Putamen (tissue), 1 donor: ENCODE measurements at regions not wholly inside any gene's neighbourhood (a gene's known extent, or its start where the extent isn't known, plus 50 kb on each side); places are given as distances from the start of the nearest gene placed in this dataset.
"Not testable (repeated sequence)": the region's sequence is repeated elsewhere in the genome, so short reads cannot be mapped to it uniquely, and the experiment has no call there.

Experiments used
- DNase-seq: peaks from one replicate; pipeline ENCODE4 v3.0.0-alpha.2; 2016; ENCODE audit warnings: low spot score

DNA sequence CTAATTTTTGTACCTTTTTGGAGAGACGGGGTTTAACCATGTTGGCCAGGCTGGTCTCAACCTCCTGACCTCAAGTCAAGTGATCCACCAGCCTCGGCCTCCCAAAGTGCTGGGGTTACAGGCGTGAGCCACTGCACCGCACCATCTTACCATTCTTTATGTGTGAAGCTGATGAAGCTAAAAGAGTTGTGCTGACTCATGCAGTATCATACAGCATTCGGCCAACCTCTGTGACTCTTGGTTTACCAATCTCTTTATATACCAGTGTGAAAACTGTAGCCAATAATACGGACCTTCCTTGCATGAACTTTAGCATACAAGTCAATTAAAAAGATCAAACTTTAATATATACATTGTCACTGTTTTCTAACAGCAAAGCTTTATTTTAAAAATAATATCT is 878.2 kb upstream of the MBL2 start:
- DNase-seq = no peak

DNA sequence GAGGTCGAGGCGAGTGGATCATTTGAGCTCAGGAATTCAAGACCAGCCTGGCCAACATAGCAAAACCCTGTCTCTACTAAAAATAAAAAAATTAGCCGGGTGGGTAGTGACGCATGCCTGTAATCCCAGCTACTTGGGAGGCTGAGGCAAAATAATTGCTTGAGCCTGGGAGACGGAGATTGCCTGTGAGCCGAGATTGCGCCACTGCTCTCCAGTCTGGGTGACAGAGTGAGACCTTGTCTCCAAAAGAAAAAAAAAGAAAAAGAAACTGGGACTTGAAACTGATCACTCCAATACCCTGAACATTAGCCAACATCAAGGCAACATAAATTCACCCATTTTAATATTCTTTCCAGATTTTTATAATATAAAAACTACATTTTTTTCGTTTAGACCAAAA is 874.6 kb upstream of the MBL2 start:
- not testable (repeated sequence) for DNase-seq

DNA sequence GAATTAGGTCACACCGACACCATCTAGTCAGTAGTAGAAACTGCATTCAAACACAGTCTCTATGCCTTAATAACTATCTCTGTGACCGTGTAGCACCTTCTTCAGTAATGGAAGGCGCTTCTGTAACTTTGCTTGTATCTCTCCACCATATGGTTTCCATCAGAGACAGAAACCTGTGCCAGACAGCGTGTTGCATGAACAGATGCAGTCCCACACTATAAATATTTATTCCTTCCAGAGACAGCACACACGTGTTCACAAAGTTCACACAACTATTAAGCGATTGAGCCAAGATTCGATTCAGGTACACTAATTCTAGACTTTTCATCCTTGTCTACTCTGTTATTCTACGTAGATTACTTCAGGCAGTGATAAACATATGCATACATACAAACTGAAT is 873.9 kb upstream of the MBL2 start:
- DNase-seq = no peak

DNA sequence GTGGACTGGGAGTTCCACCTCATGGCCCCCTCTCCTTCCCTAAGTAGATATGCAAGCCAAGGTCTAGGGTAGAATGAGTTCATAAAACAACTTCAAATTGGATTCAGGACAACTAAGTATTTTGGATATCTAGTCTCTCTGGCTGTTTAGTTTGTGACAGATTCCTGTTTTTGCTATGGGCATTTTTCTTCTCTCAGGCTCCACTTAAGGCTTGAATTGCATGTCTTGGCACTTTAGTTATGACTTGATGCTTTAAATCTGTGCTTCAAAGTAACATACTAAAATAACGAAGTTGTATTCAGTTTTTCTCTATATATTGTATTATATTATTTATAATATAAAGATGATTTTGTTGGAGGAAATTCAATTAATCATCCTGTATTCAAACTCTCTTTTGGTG is 873.4 kb upstream of the MBL2 start:
- DNase-seq = no peak

DNA sequence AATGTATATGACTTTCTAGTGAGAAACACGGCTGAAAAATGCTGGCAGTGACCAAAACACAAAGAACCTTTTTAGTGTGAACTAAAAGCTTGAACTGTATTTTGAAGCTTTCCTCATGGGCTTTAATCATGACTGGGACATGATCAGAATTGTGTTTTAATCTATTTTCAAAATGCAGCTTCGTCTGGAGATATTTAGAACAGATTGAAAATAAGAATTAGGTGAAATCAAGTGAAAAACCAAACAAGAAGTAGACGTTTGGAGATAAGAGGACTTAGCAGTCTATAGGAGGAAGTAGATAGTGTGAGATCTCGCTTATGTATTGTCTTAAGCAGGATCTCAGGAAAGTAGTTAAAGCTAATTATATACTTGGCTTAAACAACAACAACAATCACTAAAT is 865.4 kb upstream of the MBL2 start:
- DNase-seq = no peak

DNA sequence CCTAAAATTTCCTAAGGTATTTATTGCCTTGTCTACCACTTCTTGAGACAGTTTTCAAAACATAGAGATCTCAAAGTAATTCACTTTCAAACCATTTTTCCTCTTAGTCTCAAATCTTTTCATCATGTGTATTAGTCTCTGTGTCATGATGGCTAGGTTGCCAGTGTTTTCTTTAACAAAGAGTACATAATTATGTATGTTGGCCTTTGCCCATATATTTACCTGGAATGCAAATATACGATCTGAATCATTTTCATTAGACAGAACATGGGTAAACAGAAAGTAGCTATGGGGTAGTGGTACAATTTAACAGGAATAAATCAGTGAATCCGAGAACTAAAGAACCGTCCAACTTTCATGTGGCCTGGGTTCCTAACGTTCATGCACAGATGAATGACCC is 852.1 kb upstream of the MBL2 start:
- no peak for DNase-seq

DNA sequence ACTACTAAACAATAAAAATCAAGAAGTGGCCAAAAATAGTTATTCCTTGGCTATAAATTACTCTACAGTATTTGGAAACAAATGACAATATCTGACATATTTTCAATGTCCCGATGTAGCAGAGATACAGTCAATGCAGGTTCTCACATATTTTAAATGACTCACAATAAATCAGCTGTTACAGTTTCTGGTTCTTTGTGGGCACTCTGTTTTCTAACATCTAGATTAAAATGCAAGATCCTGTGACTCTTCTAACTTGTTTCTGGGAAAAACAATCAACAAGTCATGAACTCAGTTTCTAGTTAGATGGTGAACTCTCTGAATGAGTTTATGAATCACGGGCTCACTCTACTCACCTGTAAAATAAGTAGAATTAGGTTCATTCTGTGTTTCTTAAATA is 849.6 kb upstream of the MBL2 start:
- DNase-seq = no peak

DNA sequence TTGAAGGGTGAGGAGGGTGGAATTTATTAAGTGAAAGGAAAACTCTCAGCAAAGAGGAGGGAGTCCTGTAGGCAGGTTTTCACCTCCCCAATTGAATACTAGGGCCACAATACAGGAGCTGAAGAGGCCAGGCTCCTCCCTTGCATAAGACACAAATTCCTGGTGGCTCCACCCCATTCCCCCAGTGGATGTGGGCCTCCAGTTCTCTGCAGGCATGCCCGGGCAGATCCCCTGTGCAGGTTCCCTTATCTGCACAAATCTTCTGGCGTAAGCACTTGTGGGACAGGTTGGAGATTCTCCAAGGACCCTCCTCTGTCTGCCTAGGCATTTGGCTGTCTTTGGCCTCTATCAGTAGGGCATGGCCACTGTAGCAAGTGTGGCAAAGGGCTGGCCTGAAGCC is 847.1 kb upstream of the MBL2 start:
- no peak for DNase-seq

DNA sequence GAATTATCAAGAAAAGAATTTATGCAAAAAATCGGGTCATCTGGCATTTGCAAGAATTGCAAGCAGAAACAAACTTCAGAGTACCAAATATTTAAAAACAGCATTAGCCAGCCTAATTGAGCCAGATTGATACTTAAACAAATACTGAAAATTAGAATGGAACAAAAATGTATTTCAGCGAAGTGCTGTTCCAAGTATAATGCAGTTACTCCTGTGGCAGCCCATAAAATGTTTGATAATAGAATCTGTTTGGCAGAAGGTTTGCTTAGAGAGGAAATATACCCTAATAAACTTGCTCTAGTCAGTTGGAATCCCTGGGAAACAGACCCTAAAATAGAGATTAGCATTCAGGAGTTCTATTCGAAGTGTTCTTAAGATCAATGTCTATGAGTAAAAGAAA is 835.1 kb upstream of the MBL2 start:
- DNase-seq = no peak

DNA sequence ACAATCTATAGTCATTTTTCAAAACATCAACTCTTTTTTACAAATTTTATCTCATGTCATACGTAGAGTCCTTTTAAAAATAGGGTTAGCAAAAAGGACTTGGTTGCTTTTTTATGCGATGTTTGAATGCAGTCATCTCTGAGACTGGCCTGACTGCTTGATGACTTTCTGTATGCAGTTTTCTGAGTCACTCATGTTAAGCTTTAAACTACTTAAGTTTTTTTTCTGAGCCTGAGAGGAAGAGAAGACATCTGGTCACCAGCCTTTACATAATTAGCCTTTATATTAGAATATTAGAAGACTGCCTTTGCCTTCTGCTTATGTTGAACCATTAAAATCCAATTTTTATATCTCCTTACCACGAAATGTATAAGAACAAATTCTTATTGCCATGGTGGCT is 834.4 kb upstream of the MBL2 start:
- DNase-seq = no peak

DNA sequence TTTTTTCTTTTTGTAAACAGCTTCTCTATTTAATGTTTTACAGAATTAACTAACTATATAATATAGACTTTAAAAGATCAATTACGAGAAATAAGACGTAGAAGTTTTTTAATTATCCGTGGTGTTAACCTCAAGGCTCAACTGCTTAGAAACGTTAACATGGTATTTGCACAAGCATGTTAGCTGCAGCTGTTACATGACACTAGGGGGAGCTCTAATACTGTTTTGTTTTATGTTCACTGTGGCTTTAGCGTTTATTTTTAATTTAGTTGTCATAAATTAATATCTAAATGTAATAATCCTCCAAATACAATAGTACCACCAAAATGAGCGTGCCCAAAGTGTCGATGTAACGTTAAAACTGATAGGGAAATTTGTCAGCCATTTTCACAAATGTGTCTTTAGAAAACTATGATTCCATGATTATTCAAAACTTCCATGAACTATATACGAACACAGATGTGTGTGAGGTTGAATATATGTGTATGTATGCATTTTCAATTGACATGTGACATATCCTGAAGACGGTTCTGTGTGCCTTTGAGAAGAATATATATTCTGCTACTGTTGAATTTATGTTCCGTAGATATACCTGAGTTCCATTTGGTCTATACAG is 828.8 kb upstream of the MBL2 start:
- peak; percentile 25 for DNase-seq

DNA sequence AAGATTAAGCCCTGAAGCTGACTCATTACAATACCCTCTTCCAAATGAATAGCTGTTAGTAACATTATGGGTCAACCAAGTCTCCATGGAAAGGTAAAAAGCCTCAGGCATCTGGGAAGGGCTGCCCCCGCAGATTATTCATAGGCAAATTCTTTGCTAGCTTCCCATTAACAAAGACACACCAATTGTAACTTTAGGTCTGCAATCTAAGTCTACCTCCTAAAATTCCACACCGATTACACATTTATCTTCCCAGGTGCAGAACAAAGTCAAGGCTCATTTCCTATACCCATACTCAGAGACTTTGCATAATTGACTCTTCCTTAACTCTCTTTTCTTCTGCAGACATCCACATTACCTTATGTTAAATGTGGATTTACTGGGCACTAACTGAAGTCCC is 826.3 kb upstream of the MBL2 start:
- DNase-seq = no peak

DNA sequence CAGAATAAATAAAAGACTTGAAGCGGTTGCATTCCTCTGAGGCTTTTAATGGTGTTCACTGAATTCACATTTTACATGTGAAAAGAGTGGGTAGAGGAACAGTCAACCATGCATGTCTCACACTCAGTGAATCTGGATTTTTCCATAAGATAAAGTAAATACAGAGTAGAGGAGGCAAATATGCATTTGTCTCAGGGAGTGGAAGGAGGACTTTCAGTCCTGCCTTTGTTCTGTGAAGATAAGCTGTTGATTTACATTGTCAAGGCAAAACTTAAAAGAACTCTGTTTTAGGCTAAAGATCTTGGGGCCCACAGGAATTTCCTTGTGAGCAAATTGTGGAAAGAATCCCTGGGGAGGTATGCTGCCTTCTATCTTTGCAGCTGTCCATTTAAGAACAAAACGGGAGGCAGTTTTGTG is 825.3 kb upstream of the MBL2 start:
- no peak for DNase-seq

DNA sequence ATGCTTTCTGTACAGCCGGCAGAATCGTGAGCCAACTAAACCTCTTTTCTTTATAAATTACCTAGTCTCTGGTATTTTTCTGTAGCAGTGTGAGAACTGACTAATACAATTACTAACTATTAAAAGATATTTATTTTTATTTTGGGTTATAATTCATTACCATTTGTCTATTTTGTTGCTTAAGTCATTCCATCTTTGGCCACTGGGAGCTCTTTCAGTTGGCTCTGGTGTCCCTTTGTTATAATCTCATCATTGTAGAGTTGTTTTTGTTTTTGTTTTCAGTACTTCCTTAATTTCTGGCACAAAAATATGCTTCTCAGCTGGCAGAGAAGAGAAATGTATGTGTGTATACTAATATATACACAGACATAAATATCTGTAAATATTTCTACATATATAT is 807.9 kb upstream of the MBL2 start:
- DNase-seq = no peak

DNA sequence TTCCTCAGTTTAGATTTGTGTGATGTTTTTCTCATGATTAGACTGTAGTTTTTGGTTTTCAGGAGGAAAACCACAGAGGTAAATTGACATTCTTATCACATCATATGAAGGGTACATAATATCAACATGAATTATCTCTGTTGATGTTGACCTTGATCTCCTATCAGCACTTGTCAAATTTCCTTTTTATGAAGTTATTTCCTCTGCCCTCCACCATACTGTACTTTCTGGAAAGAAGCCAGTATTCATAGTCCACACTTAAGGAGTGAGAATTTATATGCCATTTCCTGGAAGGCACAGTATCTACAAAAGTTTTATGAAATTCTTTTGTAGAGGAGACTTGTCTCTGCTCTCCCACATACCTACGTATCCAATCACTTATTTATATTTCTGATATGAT is 807.2 kb upstream of the MBL2 start:
- no peak for DNase-seq

DNA sequence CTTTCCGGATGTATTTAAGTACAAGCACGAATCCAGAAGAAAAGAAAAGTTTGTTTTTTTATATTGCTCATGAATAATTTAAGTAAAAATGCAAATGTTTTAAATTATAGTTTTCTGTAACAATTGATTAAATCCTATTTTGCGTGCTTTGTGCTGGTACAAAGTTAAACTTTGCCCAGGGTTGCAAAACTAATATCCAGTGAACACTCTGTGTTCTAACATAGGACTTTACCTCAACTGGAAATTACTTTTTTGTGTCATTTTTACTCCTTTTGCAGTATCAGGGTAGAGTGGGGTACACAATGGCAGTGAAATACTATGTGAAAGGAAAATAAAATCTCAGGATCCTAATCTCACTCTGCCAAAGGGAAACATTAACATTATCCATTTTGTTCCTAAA is 801.4 kb upstream of the MBL2 start:
- no peak for DNase-seq

DNA sequence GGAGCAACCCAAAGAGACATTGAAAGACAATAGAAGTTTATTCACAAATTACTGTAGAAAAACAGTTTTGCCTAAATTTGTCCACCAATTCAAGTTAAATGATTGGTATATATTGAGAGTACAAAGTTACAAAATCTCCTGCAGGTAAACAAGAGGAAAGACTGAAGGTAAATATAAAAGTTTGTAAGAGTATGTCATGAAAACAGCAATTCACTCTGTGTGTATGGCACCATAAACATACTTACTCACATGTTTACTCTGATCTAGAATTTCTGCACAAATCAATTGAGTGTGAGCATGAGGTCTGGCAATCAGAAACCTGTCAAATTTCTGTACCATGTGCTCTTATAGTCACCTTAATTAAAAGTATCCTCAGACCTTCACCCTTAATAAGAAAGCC is 800.9 kb upstream of the MBL2 start:
- DNase-seq = no peak

DNA sequence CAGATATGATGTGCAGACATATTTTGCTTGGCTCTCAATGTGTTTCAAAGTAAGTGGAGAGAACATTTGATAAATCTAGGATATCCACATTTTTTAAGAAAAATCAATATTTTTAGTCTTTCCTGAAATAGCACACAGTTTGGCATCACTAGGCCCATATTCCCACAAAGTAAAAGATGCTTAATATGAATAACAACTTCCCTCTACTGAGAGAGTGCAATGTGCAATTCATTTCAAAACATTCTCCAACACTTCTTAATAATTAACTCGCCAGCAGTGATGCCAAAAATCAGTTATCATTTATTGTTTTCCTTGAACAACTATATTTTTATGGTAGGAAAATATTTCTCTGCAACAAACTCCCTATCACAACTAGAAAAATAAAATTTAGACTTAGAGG is 800.2 kb upstream of the MBL2 start:
- no peak for DNase-seq

DNA sequence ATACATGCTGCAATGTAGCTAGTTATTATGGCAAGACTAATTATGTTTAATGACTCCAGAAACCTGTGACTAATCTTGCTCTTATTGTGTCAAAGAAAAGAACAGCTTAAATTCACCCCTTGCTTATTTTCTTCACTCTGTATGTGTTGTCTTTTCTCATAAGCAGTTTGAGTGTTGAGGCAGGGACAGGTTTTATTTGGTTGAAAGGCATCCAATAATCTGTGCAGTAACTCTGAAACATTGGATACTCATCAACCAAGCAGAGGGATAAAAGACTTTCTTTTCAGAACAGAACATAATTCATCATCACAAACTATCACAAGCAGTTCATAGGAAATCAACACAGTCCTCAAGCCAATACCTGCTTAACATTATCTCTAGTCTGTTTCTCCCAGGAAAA is 797.6 kb upstream of the MBL2 start:
- no peak for DNase-seq

DNA sequence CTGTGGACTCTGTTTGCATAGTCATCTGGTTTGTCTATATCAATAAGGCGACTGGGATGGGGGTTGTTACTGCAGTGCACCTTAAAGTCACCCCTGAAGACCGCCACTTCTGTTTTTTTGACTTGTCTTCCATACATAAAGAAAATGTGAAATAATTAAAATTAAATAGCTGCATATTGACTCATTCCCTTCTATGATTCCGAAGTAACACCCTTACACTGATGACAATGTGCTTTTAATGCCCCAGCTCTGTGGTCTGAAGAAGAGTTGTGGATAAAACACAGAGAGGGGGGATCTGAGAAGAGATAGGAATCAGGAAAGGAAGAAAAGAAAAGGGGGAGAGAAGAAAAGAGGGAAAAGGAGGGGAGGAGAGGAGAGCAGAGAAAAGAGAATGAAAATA is 796.9 kb upstream of the MBL2 start:
- no peak for DNase-seq

DNA sequence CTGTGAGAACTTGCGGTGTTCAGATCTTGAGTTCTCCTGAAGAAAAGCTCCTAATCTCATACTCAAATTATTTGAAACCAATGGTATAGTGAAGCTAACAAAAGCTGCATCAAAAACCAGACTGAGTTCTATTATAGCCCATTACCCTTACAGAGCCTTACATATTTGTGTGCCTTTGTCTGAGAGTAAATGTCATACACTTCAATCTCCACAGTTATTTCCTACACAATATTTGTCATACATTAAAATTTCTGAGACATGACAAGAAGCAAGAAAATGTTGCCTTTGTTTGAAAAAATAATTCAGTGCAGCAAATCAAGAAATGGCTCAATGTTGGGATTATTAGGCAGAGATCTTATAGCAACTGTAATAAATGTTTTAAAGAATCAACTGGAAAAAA is 776.1 kb upstream of the MBL2 start:
- no peak for DNase-seq

DNA sequence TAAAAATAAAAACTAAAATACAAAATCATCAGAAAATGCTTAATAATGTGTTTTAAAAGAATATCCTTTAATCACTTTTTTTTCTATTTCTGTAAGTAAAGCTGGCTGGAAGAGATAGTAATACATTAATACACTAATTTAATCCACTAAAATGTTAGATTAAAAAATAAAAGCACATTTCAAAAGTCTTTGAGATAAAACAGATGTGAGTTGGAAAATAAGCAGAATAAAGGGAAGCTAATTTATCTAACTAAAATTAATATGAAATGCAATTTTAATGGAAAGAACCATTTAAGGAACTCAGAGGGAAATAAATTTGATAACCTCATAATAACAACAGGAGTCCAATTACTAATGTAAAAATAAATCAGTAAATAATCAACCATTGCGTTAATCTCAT is 774.8 kb upstream of the MBL2 start:
- no peak for DNase-seq

DNA sequence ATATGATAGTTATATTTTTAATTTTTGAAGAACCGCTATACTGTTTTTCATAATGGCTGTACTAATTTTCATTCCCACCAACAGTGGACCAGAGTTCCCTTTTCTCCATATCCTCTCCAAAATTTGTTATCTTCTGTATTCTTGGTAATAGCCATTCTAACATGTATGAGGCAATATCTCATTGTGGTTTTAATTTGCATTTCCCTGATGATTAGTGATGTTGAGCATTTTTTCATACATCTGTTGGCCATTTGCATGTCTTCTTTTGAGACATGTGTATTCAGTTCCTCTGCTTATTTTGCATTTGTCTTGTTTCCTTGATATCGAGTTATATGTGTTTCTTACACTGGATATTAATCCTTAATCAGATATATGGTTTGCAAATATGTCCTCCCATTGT is 770.8 kb upstream of the MBL2 start:
- no peak for DNase-seq

DNA sequence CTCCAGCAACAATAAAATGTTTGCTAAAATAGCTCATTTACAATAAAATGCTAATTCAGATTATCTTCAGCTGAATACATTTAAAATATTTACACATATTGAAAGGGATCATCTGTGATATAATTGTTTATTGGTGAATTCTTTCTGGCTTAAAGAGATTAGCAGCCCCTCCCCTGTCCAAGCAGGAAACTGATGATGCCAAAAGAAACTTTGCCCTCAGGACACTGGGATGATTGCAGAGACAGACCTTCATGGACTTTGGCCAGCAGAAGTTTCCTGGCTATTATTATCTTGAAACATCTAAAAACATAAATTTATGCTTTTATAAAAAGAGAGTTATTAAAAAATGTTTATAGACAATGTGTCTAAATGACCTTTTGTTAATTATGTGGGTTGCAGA is 764.9 kb upstream of the MBL2 start:
- DNase-seq = no peak

DNA sequence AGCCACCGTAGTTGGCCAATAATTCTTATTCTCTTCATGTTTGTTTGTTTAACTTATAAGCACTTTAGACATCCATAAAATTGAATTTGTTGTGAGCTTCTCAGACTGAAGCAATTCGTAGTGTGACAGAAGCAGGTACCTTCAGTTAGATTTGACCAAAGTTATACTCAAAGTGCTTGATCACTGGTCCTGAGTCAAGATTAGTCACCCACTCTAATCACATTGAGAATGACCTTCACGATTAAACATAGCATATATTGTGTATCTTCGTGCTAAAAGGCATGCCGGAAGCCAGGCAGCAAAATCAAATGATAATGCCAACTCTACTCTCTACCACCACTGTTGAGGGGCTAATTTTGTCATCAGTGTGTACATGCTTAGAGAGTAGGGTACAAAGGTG is 763.7 kb upstream of the MBL2 start:
- no peak for DNase-seq
